ENCODE measurements at regions not wholly inside any gene's neighbourhood (a gene's known extent, or its start where the extent isn't known, plus 50 kb on each side); places are given as distances from the start of the nearest gene placed in this dataset.

DNA sequence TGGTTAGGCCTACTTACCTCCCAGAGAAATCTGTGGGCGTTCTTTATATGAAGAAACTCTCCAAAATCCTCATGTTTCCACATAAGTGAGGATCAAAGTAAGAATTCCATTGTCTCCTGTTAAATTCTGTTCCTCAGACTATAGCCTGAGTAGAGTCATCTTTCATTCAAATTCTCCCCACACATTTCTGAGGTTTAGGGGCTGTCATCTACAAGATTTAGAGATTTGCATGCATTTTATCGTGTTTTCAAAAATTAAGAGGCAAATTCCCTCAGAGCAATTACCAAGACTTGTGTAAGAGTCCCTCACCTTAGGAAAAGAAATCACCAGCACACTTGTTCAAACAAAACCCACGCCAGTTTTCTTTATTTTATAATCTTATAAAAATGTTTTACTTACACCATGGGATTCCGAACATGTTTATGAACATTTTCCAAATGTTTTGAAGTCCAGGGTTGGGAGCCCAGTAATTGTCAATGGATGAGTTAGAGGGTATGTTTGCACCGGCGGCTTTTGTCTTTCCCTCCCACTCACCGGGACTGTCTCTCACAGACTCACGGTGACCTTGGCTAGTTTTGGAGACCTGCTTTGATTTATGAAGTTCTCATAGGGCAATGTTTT, 367.6 kb downstream of the ENC1 start:
- Histone ChIP-seq H3K23me2 (ENCODE audit: low read depth, low read length) (no peaks in the 10 kb centered on the region), H3K4me1 (replicated peaks in 1 of 4; ENCODE audit: control insufficient read depth in 3 of 4, insufficient read depth in 4 of 4, low read length in 3 of 4) (no peaks in the 10 kb centered on the region), H3K56ac (replicated peaks; ENCODE audit: insufficient read length, low read depth, low read length) (no peak overlapping the region), H3K27ac (ENCODE audit: low read depth, low read length) (no peak overlapping the region), H4K5ac (ENCODE audit: insufficient read length, low read depth, low read length) (no peak overlapping the region), H3K14ac (ENCODE audit: insufficient read length) (no peak overlapping the region), H3K4me3 (ENCODE audit: extremely low read depth in 1 of 4, insufficient read depth in 2 of 4, low read depth in 3 of 4, low read length in 4 of 4) (no peak overlapping the region), H2BK12ac (ENCODE audit: low read depth, low read length) (no peak overlapping the region; the same call in 1 of the 2 replicates), H3K18ac (ENCODE audit: extremely low read depth, low read length) (no peak overlapping the region), H4K8ac (ENCODE audit: extremely low read depth, insufficient read depth, low read length) (no peak overlapping the region), H3K4ac (replicated peaks; ENCODE audit: insufficient read length, low read depth, low read length) (no peak overlapping the region), H3K9ac (replicated peaks in 1 of 4; ENCODE audit: extremely low read depth in 1 of 4, low read depth in 3 of 4, low read length in 3 of 4) (no peak overlapping the region), H3K36me3 (ENCODE audit: control insufficient read depth in 2 of 4, insufficient read depth in 4 of 4, low read length in 3 of 4) (no peaks in the 10 kb centered on the region), H2AK5ac (ENCODE audit: low read depth, low read length) (no peak overlapping the region), H3K79me1 (ENCODE audit: low read depth, low read length) (no peaks in the 10 kb centered on the region), H3K23ac (ENCODE audit: insufficient read length) (no peak overlapping the region), H2BK20ac (ENCODE audit: low read length) (no peak overlapping the region), H2BK120ac (replicated peaks; ENCODE audit: low read depth, low read length) (no peak overlapping the region), H2BK15ac (ENCODE audit: low read length) (no peak overlapping the region), H2AFZ (ENCODE audit: low read length) (no peak overlapping the region), H3K4me2 (ENCODE audit: insufficient read depth in 1 of 2, low read depth in 2 of 2, low read length in 2 of 2) (no peak overlapping the region), H3K79me2 (ENCODE audit: control insufficient read depth in 1 of 2, insufficient read depth in 2 of 2, low read length in 2 of 2) (no peaks in the 10 kb centered on the region), H3K27me3 (replicated peaks in 1 of 4; ENCODE audit: control insufficient read depth in 3 of 4, extremely low read depth in 1 of 4, insufficient read depth in 3 of 4, low read length in 3 of 4) (no peaks in the 10 kb centered on the region), H4K20me1 (replicated peaks in 1 of 2; ENCODE audit: control insufficient read depth in 1 of 2, insufficient read depth in 2 of 2, low read length in 2 of 2) (no peaks in the 10 kb centered on the region), H3K9me3 (ENCODE audit: insufficient read depth in 2 of 2, low read depth in 1 of 2, low read length in 1 of 2) (no peaks in the 10 kb centered on the region), H2BK5ac (ENCODE audit: low read depth, low read length) (no peak overlapping the region), H4K91ac (replicated peaks; ENCODE audit: insufficient read length, low read length) (no peak overlapping the region)
- WGBS, 2 experiments (ENCODE audit: extremely low coverage in 1 of 2, insufficient coverage in 1 of 2, insufficient read length in 1 of 2, insufficient replicate concordance in 2 of 2, low coverage in 1 of 2, low lambda C conversion rate in 2 of 2, missing lambda C conversion rate in 1 of 2): 90% methylated on average over 8 of the region's 8 CpGs; no CpG with 5 or more reads in 1 of the 2 experiments
- DNase-seq (ENCODE audit: low read depth in 1 of 2, low spot score in 2 of 2) (no peak), FAIRE-seq (no peak)
- CTCF ChIA-PET (ENCODE audit: partially characterized antibody): interaction anchor here (1.4 to 1.6 kb wide), 2 partner anchors 12 to 15 kb away, joined by 4 to 5 read pairs; no protein-coding TSS in a partner anchor
- POLR2A ChIA-PET (ENCODE audit: partially characterized antibody): interaction anchor here (1.5 kb wide), 1 partner anchor 8 kb away, joined by 3 read pairs; no protein-coding TSS in a partner anchor
- TF ChIP-seq, protein P1, sequence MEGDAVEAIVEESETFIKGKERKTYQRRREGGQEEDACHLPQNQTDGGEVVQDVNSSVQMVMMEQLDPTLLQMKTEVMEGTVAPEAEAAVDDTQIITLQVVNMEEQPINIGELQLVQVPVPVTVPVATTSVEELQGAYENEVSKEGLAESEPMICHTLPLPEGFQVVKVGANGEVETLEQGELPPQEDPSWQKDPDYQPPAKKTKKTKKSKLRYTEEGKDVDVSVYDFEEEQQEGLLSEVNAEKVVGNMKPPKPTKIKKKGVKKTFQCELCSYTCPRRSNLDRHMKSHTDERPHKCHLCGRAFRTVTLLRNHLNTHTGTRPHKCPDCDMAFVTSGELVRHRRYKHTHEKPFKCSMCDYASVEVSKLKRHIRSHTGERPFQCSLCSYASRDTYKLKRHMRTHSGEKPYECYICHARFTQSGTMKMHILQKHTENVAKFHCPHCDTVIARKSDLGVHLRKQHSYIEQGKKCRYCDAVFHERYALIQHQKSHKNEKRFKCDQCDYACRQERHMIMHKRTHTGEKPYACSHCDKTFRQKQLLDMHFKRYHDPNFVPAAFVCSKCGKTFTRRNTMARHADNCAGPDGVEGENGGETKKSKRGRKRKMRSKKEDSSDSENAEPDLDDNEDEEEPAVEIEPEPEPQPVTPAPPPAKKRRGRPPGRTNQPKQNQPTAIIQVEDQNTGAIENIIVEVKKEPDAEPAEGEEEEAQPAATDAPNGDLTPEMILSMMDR (IDR thresholded peaks at IDR 0.05; ENCODE audit: control extremely low read depth in 1 of 3, insufficient read depth in 1 of 3, low read depth in 1 of 3, low read length in 3 of 3): no peak
- TF ChIP-seq NRF1 (IDR thresholded peaks at IDR 0.05; ENCODE audit: low read depth, low read length) (no peak), EGR1 (IDR thresholded peaks at IDR 0.05; ENCODE audit: borderline replicate concordance, low read depth, low read length) (no peak), POLR2A (IDR thresholded peaks at IDR 0.05; ENCODE audit: control extremely low read depth in 1 of 2, low read depth in 2 of 2, low read length in 2 of 2) (no peak), KDM4A (IDR thresholded peaks at IDR 0.05; ENCODE audit: low read depth, low read length, severe bottlenecking) (no peak), SIRT6 (IDR thresholded peaks at IDR 0.05; ENCODE audit: low read length) (no peak), ASH2L (IDR thresholded peaks at IDR 0.05; ENCODE audit: low read length) (no peak), JUND (IDR thresholded peaks at IDR 0.05; ENCODE audit: low read length) (no peak), CHD1 (IDR thresholded peaks at IDR 0.05; ENCODE audit: low read depth, low read length) (no peak), CEBPB (IDR thresholded peaks at IDR 0.05; ENCODE audit: low read depth, low read length) (no peak), NANOG (IDR thresholded peaks at IDR 0.05; ENCODE audit: insufficient read depth, low read depth, low read length, poor library complexity, severe bottlenecking) (no peak), FOSL1 (IDR thresholded peaks at IDR 0.05; ENCODE audit: insufficient read depth, low read depth, low read length) (no peak)
